ENCODE measurements at regions not wholly inside any gene's neighbourhood (a gene's known extent, or its start where the extent isn't known, plus 50 kb on each side); places are given as distances from the start of the nearest gene placed in this dataset.

DNA sequence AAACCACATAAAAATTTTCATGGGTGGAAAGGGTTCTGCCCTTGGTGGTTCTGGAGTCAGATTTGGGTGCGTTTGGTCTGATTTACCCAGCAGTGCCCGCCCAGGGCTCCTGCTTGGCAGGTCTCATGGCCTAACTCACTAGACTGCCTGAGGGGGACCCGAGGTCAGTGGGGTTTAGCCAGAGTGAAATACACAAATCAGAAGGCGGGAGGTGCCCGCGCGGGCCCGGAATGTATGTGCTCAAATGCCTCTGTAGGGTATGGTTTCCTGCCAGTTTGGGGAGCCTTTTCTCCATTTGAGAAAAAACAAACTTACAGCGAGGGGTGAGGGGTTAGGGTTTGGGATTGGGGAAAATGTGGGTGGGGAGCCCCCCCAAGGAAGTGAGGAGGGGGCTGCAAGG lies 70.9 kb upstream of the POLG start:
- H3K4me3 Mint-ChIP-seq, result no peak overlapping the region
- ATAC-seq (replicated peaks) (no peak), DNase-seq (no peak)
- H3K27ac Mint-ChIP-seq, result no peak overlapping the region
- H3K9me3 Mint-ChIP-seq, result no peaks in the 10 kb centered on the region
- peaks cover 46 to 60% of the 10 kb centered on the region in 2 donors for H3K4me1 Mint-ChIP-seq
- no peaks in the 10 kb centered on the region for H3K36me3 Mint-ChIP-seq
- peaks cover 90 to 98% of the 10 kb centered on the region in 2 donors for H3K27me3 Mint-ChIP-seq

DNA sequence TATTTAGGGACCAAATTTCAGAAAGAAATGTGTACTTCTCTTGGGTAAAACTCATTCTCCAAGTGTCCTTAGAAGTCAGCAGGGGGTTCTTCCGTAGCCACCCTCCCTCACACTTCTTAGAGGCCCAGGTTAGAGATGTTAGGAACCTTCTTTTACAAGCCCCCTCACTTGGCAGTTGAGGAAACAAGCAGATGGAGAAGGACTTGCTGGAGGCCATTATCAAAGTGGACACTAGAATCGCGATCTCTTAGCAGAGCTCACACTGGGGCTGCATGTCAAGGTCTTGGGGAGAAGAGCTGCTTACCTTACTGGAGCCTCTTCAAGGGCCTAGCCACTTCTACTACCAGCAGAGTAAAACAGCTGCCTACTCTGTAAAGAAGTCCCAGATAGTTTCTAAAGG lies 69.4 kb upstream of the POLG start:
- no peak overlapping the region for H3K4me3 Mint-ChIP-seq
- no peak for ATAC-seq (replicated peaks)
- H3K27me3 Mint-ChIP-seq, result peaks cover 80 to 86% of the 10 kb centered on the region in 2 donors
- H3K27ac Mint-ChIP-seq, result no peak overlapping the region
- no peaks in the 10 kb centered on the region for H3K36me3 Mint-ChIP-seq
- H3K9me3 Mint-ChIP-seq, result no peaks in the 10 kb centered on the region
- peaks cover 41 to 52% of the 10 kb centered on the region in 2 donors for H3K4me1 Mint-ChIP-seq
- no peak for DNase-seq

DNA sequence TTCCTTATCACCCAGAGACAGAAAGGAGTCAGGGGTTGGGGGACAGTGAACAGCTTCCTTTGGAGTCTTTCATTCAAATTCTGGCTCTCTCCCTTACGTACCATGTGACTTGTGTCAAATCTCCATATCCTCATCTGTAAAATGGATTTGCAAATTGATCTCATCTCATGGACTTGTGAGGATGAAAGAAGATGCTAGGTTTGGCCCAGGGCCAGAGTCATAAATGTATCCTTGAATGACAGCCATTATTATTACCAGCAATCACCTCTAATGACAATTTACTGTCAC lies 67.8 kb upstream of the POLG start:
- H3K27ac Mint-ChIP-seq, result no peak overlapping the region
- peaks cover 78 to 83% of the 10 kb centered on the region in 2 donors for H3K27me3 Mint-ChIP-seq
- no peaks in the 10 kb centered on the region for H3K36me3 Mint-ChIP-seq
- no peak overlapping the region for H3K4me3 Mint-ChIP-seq
- H3K9me3 Mint-ChIP-seq, result no peaks in the 10 kb centered on the region
- DNase-seq, result no peak
- H3K4me1 Mint-ChIP-seq, result peaks cover 27 to 37% of the 10 kb centered on the region in 2 donors
- ATAC-seq (replicated peaks), result no peak

DNA sequence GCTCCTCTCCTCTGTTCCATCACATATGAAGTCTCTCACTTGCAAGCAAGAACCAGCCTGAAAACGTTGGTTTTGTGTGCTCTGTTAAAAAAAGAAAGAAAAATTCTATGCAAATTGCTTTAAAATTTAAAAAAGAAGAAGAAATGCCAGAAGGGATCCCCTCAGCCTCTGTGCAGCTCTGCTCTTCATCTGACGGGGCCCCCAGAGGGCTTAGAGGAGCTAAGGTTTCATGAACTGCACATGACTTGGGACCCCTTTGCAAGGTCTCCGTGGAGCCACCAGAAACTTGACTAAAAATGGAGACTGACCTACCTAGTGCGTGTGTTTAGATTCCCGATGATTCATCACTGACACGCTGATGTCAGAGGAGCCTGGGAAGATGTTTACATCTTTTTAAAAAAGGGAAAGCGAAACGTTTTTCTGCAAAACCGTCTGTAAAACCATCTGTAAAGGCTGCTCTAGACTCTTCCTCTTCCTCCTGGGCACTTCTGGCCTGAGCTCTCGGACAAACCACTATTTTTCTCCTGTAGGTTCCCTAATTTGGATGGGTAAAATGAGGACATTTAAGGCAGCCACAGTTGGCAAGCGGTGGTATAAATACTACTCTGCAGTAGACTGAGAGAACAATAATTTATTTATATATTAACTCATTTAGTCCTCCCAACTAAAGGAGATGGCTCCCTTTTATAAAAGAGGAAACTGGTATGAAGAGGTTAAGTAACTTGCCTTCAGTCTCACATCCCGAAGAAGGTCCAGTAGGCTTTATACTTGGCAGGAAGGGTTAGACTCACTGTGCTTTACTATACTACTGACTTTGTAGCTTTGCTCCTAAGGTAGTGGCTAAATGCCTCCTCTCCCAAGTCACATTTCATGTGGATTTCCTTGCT lies 67.2 kb upstream of the POLG start:
- H3K4me1 Mint-ChIP-seq, result peaks cover 23 to 31% of the 10 kb centered on the region in 2 donors
- no peaks in the 10 kb centered on the region for H3K9me3 Mint-ChIP-seq
- H3K27ac Mint-ChIP-seq, result peak overlapping the region; percentile 47
- ATAC-seq (replicated peaks) (no peak), DNase-seq (no peak)
- peaks cover 80 to 83% of the 10 kb centered on the region in 2 donors for H3K27me3 Mint-ChIP-seq
- H3K4me3 Mint-ChIP-seq, result peak overlapping the region; percentile 29 to 44
- no peaks in the 10 kb centered on the region for H3K36me3 Mint-ChIP-seq

DNA sequence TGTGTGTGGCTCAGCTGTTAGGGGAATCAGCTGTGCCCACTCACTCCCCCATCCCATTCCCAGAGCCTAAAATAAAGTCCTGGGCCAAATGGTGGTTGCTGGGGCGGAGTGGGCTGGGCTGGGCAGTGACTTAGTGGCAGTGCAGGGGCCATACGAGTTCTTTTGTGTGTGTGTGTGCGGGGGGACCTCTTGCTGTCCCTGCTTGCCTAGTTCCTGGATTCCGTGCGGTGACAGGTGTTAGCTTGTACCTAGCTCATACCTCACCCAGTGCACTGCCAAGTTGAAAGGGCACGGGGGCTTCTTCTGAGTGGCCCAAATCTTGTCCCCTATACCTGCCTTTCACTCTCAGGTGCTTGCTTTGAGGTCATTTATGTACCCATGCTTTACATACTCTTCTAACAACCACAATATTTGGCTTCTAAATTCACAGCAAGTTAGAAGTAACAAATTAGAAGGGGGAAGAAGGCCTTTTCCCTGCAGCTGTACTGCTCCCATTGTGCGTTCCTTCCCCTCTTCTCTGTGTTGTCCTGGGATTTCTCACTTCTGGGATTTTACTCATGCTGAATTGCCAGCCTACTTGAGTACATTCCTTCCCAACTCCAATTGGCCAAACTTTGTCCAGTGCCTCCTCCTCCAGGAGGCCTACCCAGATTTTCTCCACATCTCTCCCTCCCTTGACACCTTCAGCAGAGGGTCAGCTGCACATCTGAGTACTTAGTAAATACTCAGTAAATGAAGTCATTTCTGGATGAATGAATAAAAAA lies 66.3 kb upstream of the POLG start:
- H3K27me3 Mint-ChIP-seq, result peaks cover 82 to 83% of the 10 kb centered on the region in 2 donors
- H3K4me1 Mint-ChIP-seq, result peaks cover 15 to 22% of the 10 kb centered on the region in 2 donors
- H3K36me3 Mint-ChIP-seq, result no peaks in the 10 kb centered on the region
- H3K9me3 Mint-ChIP-seq, result no peaks in the 10 kb centered on the region
- peak overlapping the region; percentile 52 to 65 for H3K4me3 Mint-ChIP-seq
- no peak overlapping the region for H3K27ac Mint-ChIP-seq
- DNase-seq, result no peak
- ATAC-seq (replicated peaks), result no peak

DNA sequence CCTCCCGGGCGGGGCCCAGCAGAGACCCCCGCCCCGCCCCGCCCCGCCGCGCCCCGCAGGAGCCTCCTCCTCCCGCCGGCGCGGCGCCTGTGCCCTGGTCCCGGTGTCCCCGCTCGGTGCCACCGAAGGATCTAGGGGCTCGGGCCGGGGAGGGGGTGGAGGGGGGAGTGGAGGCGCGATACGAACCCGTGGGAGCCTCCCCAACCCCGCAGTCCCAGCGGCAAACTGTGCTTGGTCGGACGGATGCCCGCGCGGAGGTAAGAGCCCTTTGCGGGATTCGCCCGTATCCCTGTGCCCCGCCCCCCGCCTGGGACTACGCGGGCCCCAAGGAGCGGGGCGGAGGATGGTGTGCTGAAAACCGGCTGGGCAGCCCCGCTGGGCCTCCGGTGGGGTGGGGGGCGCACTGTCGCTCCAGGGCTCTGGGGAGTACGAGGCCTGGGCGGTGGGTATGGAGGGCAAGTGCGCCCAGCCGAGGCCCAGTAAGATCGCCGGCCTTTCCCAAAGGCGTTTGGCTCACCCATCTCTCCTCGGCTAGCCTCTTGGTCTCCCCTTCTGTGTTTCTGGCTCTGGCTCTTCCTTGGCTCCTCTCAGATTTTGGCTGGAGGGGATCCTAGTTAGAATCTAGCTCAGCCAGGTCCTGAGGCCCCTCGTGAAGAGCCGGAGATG lies 65.6 kb upstream of the POLG start:
- Mint-ChIP-seq H3K4me1 (peaks cover 14 to 21% of the 10 kb centered on the region in 2 donors), H3K4me3 (peak overlapping the region; percentile 65 to 81), H3K36me3 (no peaks in the 10 kb centered on the region), H3K27ac (no peak overlapping the region), H3K27me3 (peaks cover 81 to 83% of the 10 kb centered on the region in 2 donors), H3K9me3 (no peaks in the 10 kb centered on the region)
- ATAC-seq (replicated peaks), result peak in 1 of 2 donors; percentile 11
- no peak for DNase-seq

DNA sequence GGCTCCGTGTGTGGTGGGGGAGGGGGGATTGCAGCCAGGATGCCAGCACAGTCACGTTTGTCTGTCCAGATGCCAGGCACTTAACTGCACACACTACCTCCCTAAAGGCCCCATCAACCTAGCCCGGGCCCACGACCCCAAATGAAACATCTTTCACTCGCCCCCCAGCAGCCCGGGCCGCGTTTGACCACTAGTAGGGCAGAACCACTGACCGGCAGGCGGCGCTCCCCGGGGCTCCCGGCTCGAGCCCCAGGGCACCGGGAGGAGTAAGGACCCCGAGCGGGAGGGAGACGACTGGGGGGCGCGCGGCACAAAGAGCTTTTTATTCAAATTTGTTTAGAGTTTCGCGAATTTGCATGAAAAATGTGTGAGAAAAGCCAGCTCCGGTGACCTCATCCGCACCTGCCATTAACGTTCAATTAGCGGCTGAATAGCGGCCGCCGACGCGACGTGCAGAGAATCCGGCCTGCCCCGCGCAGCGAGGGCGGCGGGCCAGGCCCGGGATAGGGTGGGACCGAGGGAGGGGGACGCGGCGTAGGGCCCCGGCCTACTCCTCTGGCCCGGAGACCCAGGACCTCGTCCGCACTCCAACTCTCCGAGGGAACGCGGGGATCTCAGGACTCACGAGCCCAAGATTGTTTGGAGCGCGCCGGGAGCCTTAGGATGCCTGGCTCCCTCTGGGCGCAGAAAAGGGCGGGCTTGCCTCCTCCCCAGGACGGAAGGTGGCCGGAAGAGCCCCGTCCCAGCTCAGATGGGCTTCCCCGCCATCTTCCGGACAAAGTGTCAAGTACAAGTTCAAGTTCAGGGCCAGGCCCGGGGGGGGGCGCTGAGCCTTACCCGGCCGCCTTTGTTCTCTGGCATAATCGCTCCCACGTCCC lies 64.9 kb upstream of the POLG start:
- Mint-ChIP-seq H3K4me1 (peaks cover 14 to 21% of the 10 kb centered on the region in 2 donors), H3K27ac (peak overlapping the region; percentile 42), H3K27me3 (peaks cover 81 to 84% of the 10 kb centered on the region in 2 donors), H3K4me3 (peak overlapping the region; percentile 81), H3K9me3 (no peaks in the 10 kb centered on the region), H3K36me3 (no peaks in the 10 kb centered on the region)
- ATAC-seq (replicated peaks) (peak; percentile 74 to 81), DNase-seq (no peak)

DNA sequence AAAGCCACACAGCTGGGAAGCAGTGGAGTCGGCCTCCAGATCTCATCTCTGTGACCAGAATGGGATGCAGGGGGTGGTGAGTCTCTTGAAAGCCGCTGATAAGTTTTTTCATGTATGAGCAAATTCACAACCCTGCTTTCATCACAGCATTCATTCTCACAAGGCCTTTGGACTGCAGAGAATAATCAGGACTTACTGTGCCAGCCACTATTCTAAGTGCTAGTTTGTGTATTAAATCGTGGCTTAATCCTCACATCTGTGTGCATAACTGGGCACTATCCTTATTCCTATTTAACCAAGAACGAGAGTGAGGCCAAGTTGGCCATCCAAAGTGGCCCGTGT lies 64.2 kb upstream of the POLG start:
- H3K27me3 Mint-ChIP-seq, result peaks cover 80 to 82% of the 10 kb centered on the region in 2 donors
- no peaks in the 10 kb centered on the region for H3K9me3 Mint-ChIP-seq
- H3K27ac Mint-ChIP-seq, result no peak overlapping the region
- H3K4me1 Mint-ChIP-seq, result peaks cover 14 to 21% of the 10 kb centered on the region in 2 donors
- no peaks in the 10 kb centered on the region for H3K36me3 Mint-ChIP-seq
- peak overlapping the region; percentile 81 for H3K4me3 Mint-ChIP-seq
- no peak for ATAC-seq (replicated peaks)
- DNase-seq, result no peak

DNA sequence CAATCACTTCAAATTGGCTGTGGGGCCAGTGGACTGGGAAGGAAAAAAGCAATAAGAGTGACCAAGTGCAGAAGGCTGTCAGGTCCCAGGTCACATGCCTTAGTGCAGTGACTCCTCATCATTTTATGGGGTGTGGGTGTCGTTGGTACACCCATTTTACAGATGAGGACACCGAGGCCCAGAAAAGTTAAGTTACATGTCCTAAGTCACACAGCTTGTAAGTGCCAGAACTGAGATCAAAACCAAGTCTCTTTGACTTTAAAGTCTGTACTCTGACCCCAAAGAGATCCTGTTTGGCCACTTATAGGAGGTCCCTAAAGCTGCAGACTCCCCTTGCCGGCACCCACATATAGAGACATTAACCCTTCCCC lies 63.0 kb upstream of the POLG start:
- Mint-ChIP-seq H3K4me3 (no peak overlapping the region), H3K27ac (no peak overlapping the region), H3K27me3 (peaks cover 76 to 79% of the 10 kb centered on the region in 2 donors), H3K9me3 (no peaks in the 10 kb centered on the region), H3K36me3 (no peaks in the 10 kb centered on the region), H3K4me1 (peaks cover 14 to 21% of the 10 kb centered on the region in 2 donors)
- no peak for ATAC-seq (replicated peaks)
- DNase-seq, result no peak

DNA sequence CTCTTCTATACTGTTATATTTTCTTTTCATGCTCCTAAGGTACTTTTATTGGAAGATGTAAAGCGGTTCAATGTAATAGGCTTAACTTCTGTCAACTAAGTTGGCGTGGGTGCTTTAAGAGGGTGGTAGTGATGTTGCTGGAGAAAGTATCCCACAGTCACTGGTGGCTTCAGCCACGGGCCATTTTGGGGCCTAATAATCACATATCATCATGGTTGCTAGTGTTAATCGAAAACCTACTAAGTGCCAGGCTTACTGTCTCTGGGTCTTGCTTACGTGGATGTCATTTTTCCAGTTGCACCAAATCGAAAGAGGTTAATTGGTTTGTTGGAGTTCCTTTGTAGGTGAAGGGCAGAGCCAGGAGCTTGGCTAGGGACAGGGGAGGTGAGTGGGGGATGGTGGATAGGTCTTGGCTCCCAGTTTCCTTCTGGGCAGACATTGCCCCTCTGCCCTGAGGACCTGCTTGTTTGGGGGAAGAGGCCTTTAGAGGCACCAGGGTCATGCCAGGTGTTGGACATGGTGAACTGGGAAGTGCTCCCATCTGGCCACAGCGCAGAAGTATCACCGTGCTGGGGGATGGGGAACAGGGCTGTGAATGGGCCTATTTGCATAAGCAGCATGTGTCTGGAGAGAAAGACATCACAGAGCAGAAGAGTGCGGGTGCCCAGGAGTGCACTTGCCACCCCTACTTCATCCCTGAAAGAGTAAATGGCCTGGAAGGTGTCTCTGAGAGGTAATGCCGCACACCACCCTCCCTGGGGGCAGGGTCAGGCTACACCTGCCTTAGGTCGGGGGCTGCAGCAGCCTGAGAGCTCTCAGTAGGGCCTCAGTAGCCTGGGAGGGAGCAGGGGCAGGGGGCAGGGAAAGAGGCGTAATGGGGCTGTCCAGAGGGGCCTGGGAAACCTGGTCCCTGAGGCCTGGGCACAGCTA lies 62.4 kb upstream of the POLG start:
- ATAC-seq (replicated peaks) (no peak), DNase-seq (no peak)
- peaks cover 77 to 78% of the 10 kb centered on the region in 2 donors for H3K27me3 Mint-ChIP-seq
- no peak overlapping the region for H3K27ac Mint-ChIP-seq
- H3K4me3 Mint-ChIP-seq, result no peak overlapping the region
- H3K9me3 Mint-ChIP-seq, result no peaks in the 10 kb centered on the region
- H3K36me3 Mint-ChIP-seq, result no peaks in the 10 kb centered on the region
- peaks cover 11 to 20% of the 10 kb centered on the region in 2 donors for H3K4me1 Mint-ChIP-seq

DNA sequence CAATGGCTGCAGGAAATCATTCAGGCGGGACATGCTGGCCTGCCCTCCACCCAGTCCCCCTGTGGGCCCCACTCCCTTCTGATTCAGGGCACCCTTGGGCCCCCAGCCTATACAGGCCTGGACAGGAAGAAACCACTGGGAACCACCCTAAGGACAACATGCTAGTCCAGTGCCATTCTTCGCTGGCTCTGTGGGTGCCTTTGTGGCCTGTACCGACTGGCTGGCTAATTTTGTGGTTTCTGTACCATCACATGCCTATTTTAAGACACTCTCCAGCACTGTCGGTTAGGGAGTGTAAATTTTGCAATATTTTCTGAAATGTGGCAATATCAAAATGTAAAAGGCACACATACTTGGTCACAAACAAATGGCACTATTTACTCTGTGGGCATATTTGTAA lies 61.4 kb upstream of the POLG start:
- ATAC-seq (replicated peaks), result no peak
- peaks cover 3 to 10% of the 10 kb centered on the region in 2 donors for H3K4me1 Mint-ChIP-seq
- DNase-seq, result no peak
- H3K9me3 Mint-ChIP-seq, result no peaks in the 10 kb centered on the region
- H3K36me3 Mint-ChIP-seq, result no peaks in the 10 kb centered on the region
- H3K27ac Mint-ChIP-seq, result peak overlapping the region; percentile 59
- peaks cover 67 to 75% of the 10 kb centered on the region in 2 donors for H3K27me3 Mint-ChIP-seq
- no peak overlapping the region for H3K4me3 Mint-ChIP-seq

DNA sequence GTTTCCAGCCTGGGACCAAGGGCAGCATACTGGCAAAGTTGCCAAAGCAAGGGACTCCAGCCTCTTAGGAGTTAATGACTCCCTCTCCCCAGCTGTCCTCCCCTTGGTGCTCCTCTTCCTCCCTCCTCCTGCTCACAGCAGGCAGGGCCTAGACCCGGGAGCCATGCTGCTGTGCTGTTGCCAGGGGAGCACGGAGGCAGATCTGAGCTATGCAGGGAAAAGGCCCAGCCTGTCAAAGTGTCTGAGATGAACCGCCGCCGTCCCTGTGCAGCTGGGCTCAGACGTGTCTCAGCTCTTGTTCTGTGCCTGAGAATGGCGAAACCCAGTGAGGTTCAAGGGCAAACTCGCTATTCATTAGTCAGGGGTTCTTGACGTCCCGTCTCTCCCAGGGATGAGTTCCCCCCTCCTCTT lies 60.8 kb upstream of the POLG start:
- no peak for DNase-seq
- H3K27ac Mint-ChIP-seq, result no peak overlapping the region
- H3K36me3 Mint-ChIP-seq, result no peaks in the 10 kb centered on the region
- ATAC-seq (replicated peaks), result no peak
- H3K4me3 Mint-ChIP-seq, result no peak overlapping the region
- peaks cover 66 to 76% of the 10 kb centered on the region in 2 donors for H3K27me3 Mint-ChIP-seq
- H3K4me1 Mint-ChIP-seq, result peaks cover under 1 to 7% of the 10 kb centered on the region in 2 donors
- no peaks in the 10 kb centered on the region for H3K9me3 Mint-ChIP-seq

DNA sequence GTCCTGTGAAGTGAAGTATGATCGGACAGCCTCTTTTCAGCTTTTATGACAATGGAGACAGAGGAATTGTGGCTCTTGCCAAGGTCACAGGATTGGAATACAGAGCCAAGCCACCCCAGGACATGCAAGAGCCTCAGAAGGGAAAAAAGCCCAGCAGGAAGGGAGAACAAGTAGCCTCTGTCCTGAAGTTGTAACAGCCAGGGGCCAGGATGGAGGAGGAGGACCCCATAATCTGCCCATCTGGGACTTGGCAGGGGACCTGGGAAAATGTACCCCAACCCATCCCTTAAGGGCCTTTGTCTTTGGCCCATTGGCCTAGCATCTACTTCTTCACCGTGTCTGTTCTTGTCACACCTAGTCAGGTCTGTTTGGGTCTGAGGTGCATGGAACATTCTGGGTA lies 60.4 kb upstream of the POLG start:
- H3K36me3 Mint-ChIP-seq, result peaks cover 0 to under 1% of the 10 kb centered on the region in 2 donors
- H3K9me3 Mint-ChIP-seq, result no peaks in the 10 kb centered on the region
- no peak overlapping the region for H3K4me3 Mint-ChIP-seq
- peaks cover 0 to 5% of the 10 kb centered on the region in 2 donors for H3K4me1 Mint-ChIP-seq
- DNase-seq (no peak), ATAC-seq (replicated peaks) (no peak)
- H3K27me3 Mint-ChIP-seq, result peaks cover 67 to 78% of the 10 kb centered on the region in 2 donors
- no peak overlapping the region for H3K27ac Mint-ChIP-seq

Measured in stimulated activated naive B cell treated with anti-CD40 and anti-IgM and Interleukin-4, amounts not matched to agents 10 μg/mL and 1 μg/mL and 100 μg/mL, for 72 hours (primary cell).